Astrocyte (in vitro differentiated cells and primary cell): ENCODE measurements at regions not wholly inside any gene's neighbourhood (a gene's known extent, or its start where the extent isn't known, plus 50 kb on each side); places are given as distances from the start of the nearest gene placed in this dataset.
"Not testable (repeated sequence)": the region's sequence is repeated elsewhere in the genome, so short reads cannot be mapped to it uniquely, and the experiment has no call there.

Experiments
- CTCF ChIP-seq: IDR thresholded peaks from 2 replicates; pipeline ENCODE4 v1.5.1; 2011; ENCODE audit warnings: low read depth, mild to moderate bottlenecking, inconsistent platforms, low read length, moderate library complexity; ENCODE audit not compliant: insufficient read depth
- EZH2 ChIP-seq: IDR thresholded peaks from 2 replicates; pipeline ENCODE4 v1.6.1; 2012; ENCODE audit warnings: mild to moderate bottlenecking, low read length, inconsistent platforms; ENCODE audit not compliant: insufficient read depth

GRCh38 chr13:18211752-18212560 is 969.7 kb downstream of the TUBA3C start:
- TF ChIP-seq EZH2, CTCF: not testable (repeated sequence)
